ENCODE measurements at regions not wholly inside any gene's neighbourhood (a gene's known extent, or its start where the extent isn't known, plus 50 kb on each side); places are given as distances from the start of the nearest gene placed in this dataset.

- DNase-seq (ENCODE audit: low spot score), result no peak
These were observed 104.6 kb downstream of the LACC1 start for GRCh38 chr13:43984292-43984691.

DNA sequence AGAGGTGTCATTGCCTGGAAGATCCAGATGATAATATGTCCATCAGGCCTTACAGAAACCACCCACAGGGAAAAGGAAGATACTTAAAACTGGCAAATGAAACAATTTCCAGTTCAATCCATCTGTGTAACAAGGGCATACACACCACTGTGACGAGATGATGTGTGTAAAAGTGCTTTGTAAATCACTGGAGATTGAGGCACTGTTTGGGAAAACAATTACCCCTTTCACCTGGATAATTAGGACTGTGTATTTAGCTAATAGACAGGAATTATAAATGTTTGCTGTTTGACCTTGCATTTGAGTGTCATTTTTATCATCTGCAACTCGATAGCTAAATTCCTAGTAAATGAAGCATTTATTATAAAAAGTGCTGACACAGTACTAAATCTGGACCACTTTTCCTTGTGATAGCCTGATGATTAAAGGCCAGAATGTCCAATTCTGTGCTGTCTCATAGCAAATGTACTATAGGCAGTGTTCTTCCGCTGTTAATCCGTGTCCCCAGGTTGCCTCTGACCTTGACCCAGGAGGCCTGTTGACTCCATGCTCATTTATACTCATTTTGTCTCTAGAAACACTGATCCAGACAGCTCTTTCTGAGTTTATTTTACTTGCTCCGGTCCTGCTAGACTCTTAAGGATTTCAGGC, 105.8 kb downstream of the LACC1 start:
- no peak for DNase-seq (ENCODE audit: low spot score)

GRCh38 chr13:43986421-43986981, 106.8 kb downstream of the LACC1 start:
- no peak for DNase-seq (ENCODE audit: low spot score)

DNA sequence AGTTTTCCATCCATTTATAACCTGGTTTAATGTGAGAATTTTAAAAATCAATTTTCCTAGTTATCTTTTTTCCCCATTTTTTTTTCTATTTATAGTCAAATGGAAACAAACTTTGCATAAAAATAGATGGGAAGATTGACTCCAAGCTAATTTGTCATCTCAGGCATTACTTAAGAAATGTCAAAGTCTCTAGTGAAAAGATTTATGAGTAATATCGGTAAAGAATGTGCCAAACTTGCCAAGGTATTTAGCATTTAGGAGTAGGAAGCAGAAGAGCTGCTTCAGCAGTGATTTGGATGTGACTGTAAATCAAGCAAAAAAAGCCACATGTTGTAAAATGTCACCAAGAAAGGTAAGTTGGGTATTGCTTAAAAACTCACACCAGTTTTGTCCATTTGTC, 108.6 kb downstream of the LACC1 start:
- DNase-seq (ENCODE audit: low spot score), result no peak

- no peak for DNase-seq (ENCODE audit: low spot score)
These were observed 110.3 kb downstream of the LACC1 start for GRCh38 chr13:43990021-43990420.

DNA sequence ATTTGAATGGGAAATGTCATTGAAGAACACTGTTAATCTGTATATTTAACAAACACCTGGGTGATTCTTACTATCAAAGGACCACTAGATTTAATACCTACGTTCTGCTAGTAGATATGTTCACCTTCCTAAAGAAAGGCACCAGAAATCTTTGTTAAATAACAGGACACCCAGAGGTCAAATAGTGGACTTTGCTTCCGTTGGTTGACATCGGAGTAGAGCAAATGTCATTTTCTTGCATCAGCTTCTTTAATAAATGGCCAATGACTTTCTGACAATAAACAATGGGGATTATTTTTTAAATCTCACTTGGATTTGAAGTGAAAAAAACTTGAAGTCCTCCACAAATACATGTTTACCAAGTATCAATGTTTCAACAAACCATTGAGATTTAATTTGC, 111.1 kb downstream of the LACC1 start:
- no peak for DNase-seq (ENCODE audit: low spot score)

- DNase-seq (ENCODE audit: low spot score), result no peak
These were observed 112.1 kb downstream of the LACC1 start for GRCh38 chr13:43991773-43992201.

- no peak for DNase-seq (ENCODE audit: low spot score)
These were observed 112.5 kb downstream of the LACC1 start for GRCh38 chr13:43992211-43992610.

- DNase-seq (ENCODE audit: low spot score), result no peak
These were observed 115.5 kb downstream of the LACC1 start for GRCh38 chr13:43994999-43995859.

DNA sequence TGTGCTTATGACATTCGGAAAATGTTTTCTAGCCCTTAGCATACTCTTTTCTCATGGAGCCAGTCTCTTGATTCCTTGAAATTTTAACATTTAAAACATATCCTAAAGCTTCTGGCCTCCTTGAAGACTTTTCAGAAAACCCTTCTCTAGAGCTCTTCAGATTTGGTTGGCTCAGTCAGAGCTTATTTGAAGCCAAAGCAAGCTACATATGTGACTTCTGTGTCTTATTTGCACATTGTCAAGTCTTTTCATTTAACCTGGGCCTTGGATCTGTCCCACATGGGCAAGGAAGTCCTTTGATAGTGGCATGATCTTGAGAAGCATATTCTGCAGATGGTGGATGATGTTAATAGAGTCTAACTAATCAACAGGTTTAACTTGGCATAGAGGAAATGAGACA, 116.5 kb downstream of the LACC1 start:
- DNase-seq (ENCODE audit: low spot score), result no peak

- no peak for DNase-seq (ENCODE audit: low spot score)
These were observed 123.8 kb downstream of the LACC1 start for GRCh38 chr13:44003481-44003880.

- DNase-seq (ENCODE audit: low spot score), result peak; percentile 39
These were observed 125.2 kb downstream of the LACC1 start for GRCh38 chr13:44004878-44005277.

- no peak for DNase-seq (ENCODE audit: low spot score)
These were observed 127.7 kb downstream of the LACC1 start for GRCh38 chr13:44007451-44007850.

DNA sequence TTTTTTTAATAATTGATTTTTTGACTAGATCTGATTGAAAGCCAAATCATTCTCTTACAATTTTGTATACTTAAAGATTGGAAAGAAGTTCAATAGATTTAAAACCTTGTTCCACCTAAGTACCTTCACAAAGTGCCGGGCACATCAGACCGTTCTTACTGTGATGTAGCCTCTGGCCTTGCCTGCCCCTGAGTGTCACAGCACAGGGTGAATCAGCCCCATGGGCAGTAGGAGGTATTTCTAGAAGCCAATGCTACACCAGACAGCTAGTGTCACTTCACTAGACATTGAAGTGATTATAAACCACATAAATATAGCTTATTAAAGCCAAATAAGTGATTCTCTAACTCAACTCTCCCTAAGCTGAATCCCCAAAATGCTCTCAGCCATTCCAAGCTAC, 131.3 kb downstream of the LACC1 start:
- DNase-seq (ENCODE audit: low spot score), result no peak

DNA sequence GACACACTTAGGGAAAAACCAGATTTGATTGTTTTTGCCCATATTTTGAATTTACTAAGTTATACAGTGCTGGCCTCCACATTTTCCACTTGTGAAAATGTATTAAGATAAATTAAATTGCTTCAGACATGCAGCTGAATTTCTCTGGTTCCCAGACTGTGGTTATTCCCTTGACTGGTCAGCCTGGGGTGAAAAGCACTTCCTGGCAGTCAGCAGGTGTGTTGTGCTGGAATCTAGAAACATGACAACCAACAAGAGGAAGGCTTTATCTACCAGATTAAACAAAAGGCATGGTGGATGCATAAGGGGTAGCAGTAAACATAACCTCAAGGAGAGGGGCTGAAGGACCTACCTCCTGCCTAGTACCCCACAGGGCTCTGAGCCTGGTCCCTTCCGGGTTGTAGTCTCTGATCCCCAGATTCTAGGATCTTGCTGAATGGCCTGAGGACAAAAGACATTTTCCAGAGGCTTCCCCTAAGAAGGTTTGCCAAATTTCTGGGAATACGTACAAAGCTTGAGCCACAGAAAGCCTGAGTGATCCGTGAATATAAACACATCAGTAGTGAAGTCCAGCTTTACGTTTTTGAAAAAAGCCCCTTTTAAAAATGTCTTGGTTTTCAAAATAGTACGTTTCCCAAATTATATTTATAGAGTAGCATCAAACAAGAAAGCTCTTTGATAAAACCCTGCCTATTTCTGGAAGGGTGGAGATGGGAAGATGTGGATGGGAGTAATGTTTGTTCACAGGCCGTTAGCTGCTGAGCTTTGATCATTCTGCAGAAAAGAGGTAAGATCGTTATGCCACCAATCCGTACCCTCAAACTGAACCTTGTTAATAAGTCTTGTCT, 133.4 kb downstream of the LACC1 start:
- no peak for DNase-seq (ENCODE audit: low spot score)

- peak; percentile 33 for DNase-seq (ENCODE audit: low spot score)
These were observed 134.1 kb downstream of the LACC1 start for GRCh38 chr13:44013758-44014291.

DNA sequence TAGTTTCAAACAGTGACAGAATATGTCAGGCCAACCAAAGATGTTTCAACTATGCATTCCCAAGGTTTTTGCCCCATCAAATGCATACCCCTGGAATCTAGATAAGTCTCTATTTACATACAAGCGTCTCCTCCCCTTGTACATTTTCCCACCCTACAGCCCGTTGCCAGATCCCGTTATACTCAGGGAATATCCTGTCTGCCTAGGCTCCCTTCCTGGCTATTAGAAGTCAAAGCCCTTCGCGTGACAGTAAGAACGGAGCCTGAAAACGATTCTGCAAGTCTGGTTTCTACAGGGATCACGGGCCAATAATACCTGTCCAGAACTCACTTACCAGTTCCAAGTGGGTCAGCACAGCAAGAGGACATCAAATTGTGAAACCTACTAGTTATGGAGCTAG, 134.8 kb downstream of the LACC1 start:
- no peak for DNase-seq (ENCODE audit: low spot score)

DNA sequence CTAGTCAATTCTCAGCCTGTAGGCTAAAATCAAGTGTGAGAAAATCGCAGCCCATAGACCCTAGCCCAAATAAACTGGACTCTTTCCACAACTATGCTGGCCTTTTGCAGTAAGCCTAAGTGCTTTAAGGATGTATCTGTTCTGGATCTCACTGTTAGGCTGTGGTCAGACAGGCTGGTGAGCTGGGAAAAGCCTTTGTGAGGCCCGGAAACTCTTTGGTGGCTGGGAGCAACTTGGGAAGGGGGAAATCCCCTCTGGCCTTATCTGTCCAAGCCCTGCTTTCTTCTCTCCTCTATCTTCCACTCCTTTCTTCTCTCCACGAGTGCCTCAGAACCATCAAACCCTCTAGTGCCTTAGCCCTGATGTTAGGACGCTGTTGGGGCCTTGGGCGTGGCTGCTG, 135.4 kb downstream of the LACC1 start:
- no peak for DNase-seq (ENCODE audit: low spot score)

GRCh38 chr13:44015811-44016210, 136.1 kb downstream of the LACC1 start:
- DNase-seq (ENCODE audit: low spot score), result no peak

- no peak for DNase-seq (ENCODE audit: low spot score)
These were observed 138.1 kb downstream of the LACC1 start for GRCh38 chr13:44017756-44018309.

DNA sequence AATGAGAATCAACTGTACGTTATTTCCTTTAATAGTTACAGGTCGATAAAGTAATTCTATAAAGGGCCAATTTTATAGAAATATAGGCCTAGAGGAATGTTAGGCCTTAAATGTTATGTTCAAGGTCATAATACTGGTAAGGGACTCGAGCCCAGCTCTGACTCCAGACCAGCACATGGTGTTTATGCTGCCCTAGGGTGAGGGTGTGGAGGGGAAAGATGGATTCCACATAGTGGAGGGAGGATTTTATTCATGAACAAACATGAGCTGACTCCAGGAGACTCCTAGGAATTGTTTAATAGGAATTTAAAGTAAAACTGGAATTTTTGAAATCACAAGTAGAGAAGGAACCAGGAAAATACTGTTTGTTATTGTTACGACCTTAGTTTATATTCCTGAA, 139.9 kb downstream of the LACC1 start:
- no peak for DNase-seq (ENCODE audit: low spot score)

GRCh38 chr13:44021422-44021821, 141.7 kb downstream of the LACC1 start:
- DNase-seq (ENCODE audit: low spot score), result no peak
